GM23248 (cell line): ENCODE measurements at regions not wholly inside any gene's neighbourhood (a gene's known extent, or its start where the extent isn't known, plus 50 kb on each side); places are given as distances from the start of the nearest gene placed in this dataset.

Experiments
- DNase-seq: peaks from one replicate; pipeline ENCODE4 v3.0.0-alpha.2; 2015
- H2AFZ ChIP-seq: fragments of 200-600 bp; sonication (generic); 2 replicates; pipeline ENCODE4 v1.6.1; 2016; ENCODE audit warnings: antibody characterized with exemption
- H3F3A ChIP-seq: fragments of 200-600 bp; sonication (generic); 2 replicates; pipeline ENCODE4 v1.6.1; 2016; ENCODE audit warnings: mild to moderate bottlenecking, antibody characterized with exemption, mixed run types; ENCODE audit not compliant: insufficient read depth
- H3K27ac ChIP-seq: fragments of 200-600 bp; sonication (generic); 2 replicates; pipeline ENCODE4 v1.5.1; 2016; ENCODE audit warnings: mild to moderate bottlenecking
- H3K27me3 ChIP-seq: fragments of 200-600 bp; sonication (generic); replicated peaks from 2 replicates; pipeline ENCODE4 v1.6.1; 2016; ENCODE audit warnings: mild to moderate bottlenecking; ENCODE audit not compliant: insufficient read depth
- H3K36me3 ChIP-seq: fragments of 200-600 bp; sonication (generic); 2 replicates; pipeline ENCODE4 v1.6.1; 2016; ENCODE audit warnings: low read depth, mild to moderate bottlenecking
- H3K4me1 ChIP-seq: fragments of 200-600 bp; sonication (generic); 2 replicates; pipeline ENCODE4 v1.6.1; 2016; ENCODE audit warnings: mild to moderate bottlenecking; ENCODE audit not compliant: insufficient read depth
- H3K4me2 ChIP-seq: fragments of 200-600 bp; sonication (generic); one replicate; pipeline ENCODE4 v1.6.1; 2016; ENCODE audit warnings: mild to moderate bottlenecking; ENCODE audit not compliant: unreplicated experiment
- H3K4me3 ChIP-seq: fragments of 200-600 bp; sonication (generic); 2 replicates; pipeline ENCODE4 v1.5.1; 2016; ENCODE audit warnings: mild to moderate bottlenecking
- H3K79me2 ChIP-seq: fragments of 200-600 bp; sonication (generic); 2 replicates; pipeline ENCODE4 v1.6.1; 2016; ENCODE audit warnings: mild to moderate bottlenecking; ENCODE audit not compliant: insufficient read depth
- H3K9ac ChIP-seq: fragments of 200-600 bp; sonication (generic); 2 replicates; pipeline ENCODE4 v1.6.1; 2016; ENCODE audit warnings: mild to moderate bottlenecking
- H3K9me2 ChIP-seq: fragments of 200-600 bp; sonication (generic); 2 replicates; pipeline ENCODE4 v1.6.1; 2016; ENCODE audit warnings: mixed run types, mild to moderate bottlenecking, moderate library complexity; ENCODE audit not compliant: insufficient read depth
- H3K9me3 ChIP-seq: fragments of 200-600 bp; sonication (generic); one replicate; pipeline ENCODE4 v1.6.1; 2017; ENCODE audit warnings: low read depth
- H4K20me1 ChIP-seq: fragments of 200-600 bp; sonication (generic); 2 replicates; pipeline ENCODE4 v1.6.0; 2016; ENCODE audit not compliant: insufficient read depth
- EZH2 ChIP-seq: fragments of 200-600 bp; sonication (generic); IDR thresholded peaks from 2 replicates; pipeline ENCODE4 v1.6.1; 2018; ENCODE audit warnings: antibody characterized with exemption, mild to moderate bottlenecking; ENCODE audit not compliant: insufficient read depth, poor library complexity, severe bottlenecking
- EZH2phosphoT487 ChIP-seq: fragments of 200-600 bp; sonication (generic); IDR thresholded peaks from 2 replicates; pipeline ENCODE4 v1.6.1; 2018; ENCODE audit warnings: antibody characterized with exemption, moderate library complexity, mild to moderate bottlenecking, low read depth; ENCODE audit not compliant: insufficient read depth
- WGBS, 2 experiments: methylation state at CpG; one replicate each; pipeline ENCODE4 v1.1.6; 2015 to 2017; ENCODE audit warnings: low lambda C conversion rate in 2 of 2, low coverage in 1 of 2; ENCODE audit errors: missing lambda C conversion rate in 2 of 2; 5-methylcytosine and 5-hydroxymethylcytosine counted together
- in situ Hi-C: fragments of 300-500 bp; cut with MboI; formaldehyde crosslinking; loops from 2 replicates; pipeline ENCODE4 v1.15.0; 2020

DNA sequence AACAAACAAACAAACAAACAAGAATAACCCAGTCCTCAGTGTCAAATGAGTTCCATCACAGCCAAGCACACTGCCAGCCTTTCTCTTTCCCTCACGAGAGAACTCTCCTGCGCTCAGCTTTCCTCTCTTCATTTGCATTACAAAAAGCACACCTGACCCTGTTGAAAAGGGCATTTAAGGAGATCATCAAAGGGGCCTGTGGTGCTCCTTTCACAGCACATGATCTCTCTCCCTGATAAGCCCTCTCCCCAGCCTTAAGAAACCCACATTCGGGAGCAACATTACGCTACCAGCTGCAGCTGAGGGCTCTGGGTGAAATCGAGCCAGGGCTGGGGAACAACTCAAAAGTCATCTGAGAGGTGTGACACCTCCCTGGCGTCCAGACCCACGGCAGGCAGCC is 165.6 kb upstream of the TMCC3 start:
- TF ChIP-seq EZH2phosphoT487 (no peak), EZH2 (no peak)
- DNase-seq, result no peak
- Histone ChIP-seq H3K4me3 (no peak overlapping the region), H3K36me3 (no peaks in the 10 kb centered on the region), H3K79me2 (no peaks in the 10 kb centered on the region), H2AFZ (no peak overlapping the region), H3K9me3 (peaks cover 4% of the 10 kb centered on the region), H3K4me2 (no peak overlapping the region), H3K27me3 (no peaks in the 10 kb centered on the region), H3K9ac (no peak overlapping the region), H3K9me2 (no peaks in the 10 kb centered on the region), H3K4me1 (no peaks in the 10 kb centered on the region), H3K27ac (no peak overlapping the region), H4K20me1 (no peaks in the 10 kb centered on the region), H3F3A (0 out of 2 replicates have a peak, but pooled peaks cover 9% of the 10 kb centered on the region)
- 36 to 39% methylated on average over 7 of the region's 7 CpGs for WGBS, 2 experiments
- in situ Hi-C loops, result no loop called here

DNA sequence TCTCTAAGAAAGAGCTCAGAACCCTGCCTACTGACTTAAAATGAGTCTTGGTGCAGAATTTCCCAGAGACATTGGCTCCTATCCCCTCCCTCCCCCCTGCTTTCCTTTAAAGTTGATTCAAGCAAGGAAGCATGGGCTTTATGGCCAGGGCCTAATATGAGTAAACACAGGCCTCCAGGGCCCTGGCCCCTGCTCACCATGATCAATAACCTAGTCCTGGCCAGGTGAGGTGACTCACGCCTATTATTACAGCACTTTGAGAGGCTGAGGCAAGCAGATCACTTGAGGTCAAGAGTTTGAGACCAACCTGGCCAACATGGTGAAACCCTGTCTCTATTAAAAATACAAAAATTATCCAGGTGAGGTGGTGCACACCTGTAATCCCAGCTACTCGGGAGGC is 165.1 kb upstream of the TMCC3 start:
- H3K4me2 ChIP-seq, result no peak overlapping the region
- no peak overlapping the region for H3K4me3 ChIP-seq
- H2AFZ ChIP-seq, result no peak overlapping the region
- H3K27ac ChIP-seq, result no peak overlapping the region
- no peaks in the 10 kb centered on the region for H4K20me1 ChIP-seq
- 0 out of 2 replicates have a peak, but pooled peaks cover 9% of the 10 kb centered on the region for H3F3A ChIP-seq
- H3K9ac ChIP-seq, result no peak overlapping the region
- H3K27me3 ChIP-seq, result no peaks in the 10 kb centered on the region
- no peaks in the 10 kb centered on the region for H3K79me2 ChIP-seq
- H3K9me2 ChIP-seq, result no peaks in the 10 kb centered on the region
- H3K9me3 ChIP-seq, result peaks cover 4% of the 10 kb centered on the region
- TF ChIP-seq EZH2, result no peak
- no peak for TF ChIP-seq EZH2phosphoT487
- DNase-seq, result no peak
- in situ Hi-C loops, result no loop called here
- 48 to 53% methylated on average over 2 of the region's 2 CpGs for WGBS, 2 experiments
- H3K36me3 ChIP-seq, result no peaks in the 10 kb centered on the region
- H3K4me1 ChIP-seq, result no peaks in the 10 kb centered on the region

DNA sequence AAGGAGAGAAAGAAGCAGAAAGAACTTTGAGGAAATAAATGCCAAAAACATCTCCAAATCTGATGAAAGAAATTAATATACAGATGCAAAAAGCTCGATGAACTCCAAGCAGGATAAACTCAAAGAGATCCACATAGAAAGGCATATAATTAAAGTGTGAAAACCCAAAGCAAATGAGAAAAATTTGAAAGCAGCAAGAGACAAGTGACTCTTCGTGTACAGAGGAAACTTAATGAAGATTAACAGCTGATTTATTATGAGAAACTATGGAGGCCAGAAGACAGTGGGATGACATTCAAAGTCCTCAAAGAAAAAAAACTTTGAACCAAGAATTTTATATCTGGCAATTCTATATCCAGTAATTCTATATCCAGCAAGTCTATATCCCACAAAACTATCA is 163.0 kb upstream of the TMCC3 start:
- H2AFZ ChIP-seq, result no peak overlapping the region
- WGBS, 2 experiments, result 19 to 36% methylated on average over 2 of the region's 2 CpGs
- in situ Hi-C loops, result no loop called here
- H3K9ac ChIP-seq, result no peak overlapping the region
- peak; percentile 29 for DNase-seq
- TF ChIP-seq EZH2 (no peak), EZH2phosphoT487 (no peak)
- no peaks in the 10 kb centered on the region for H3K4me1 ChIP-seq
- no peaks in the 10 kb centered on the region for H3K9me2 ChIP-seq
- no peak overlapping the region for H3K27ac ChIP-seq
- H3K4me2 ChIP-seq, result no peak overlapping the region
- H3F3A ChIP-seq, result 0 out of 2 replicates have a peak, but pooled peaks cover 9% of the 10 kb centered on the region
- no peaks in the 10 kb centered on the region for H4K20me1 ChIP-seq
- H3K79me2 ChIP-seq, result no peaks in the 10 kb centered on the region
- peaks cover 4% of the 10 kb centered on the region for H3K9me3 ChIP-seq
- H3K4me3 ChIP-seq, result no peak overlapping the region
- no peaks in the 10 kb centered on the region for H3K36me3 ChIP-seq
- no peaks in the 10 kb centered on the region for H3K27me3 ChIP-seq

DNA sequence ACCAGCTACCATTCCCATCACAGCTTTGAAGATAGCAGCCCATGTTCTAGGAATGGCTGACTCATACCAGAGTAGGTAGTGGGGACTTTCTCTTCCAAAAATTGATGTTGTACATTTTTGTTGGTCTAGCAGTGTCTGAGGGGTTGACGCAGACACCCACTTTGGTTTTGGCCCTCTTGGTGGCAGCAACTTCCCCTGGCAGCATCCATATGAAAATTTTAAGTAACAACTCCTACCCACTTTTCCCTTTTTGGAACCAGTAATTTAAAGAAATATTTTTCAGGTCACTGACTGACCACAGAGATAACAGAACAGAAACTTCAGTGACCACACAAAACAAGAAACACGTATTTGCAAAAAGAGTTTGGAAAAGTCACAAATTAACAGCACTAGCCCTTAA is 162.0 kb upstream of the TMCC3 start:
- H3K9me2 ChIP-seq, result no peaks in the 10 kb centered on the region
- in situ Hi-C loops, result no loop called here
- H3K4me2 ChIP-seq, result no peak overlapping the region
- TF ChIP-seq EZH2phosphoT487 (no peak), EZH2 (no peak)
- H3K9me3 ChIP-seq, result peaks cover 4% of the 10 kb centered on the region
- no peak for DNase-seq
- 44 to 50% methylated on average over 2 of the region's 2 CpGs for WGBS, 2 experiments
- no peak overlapping the region for H3K4me3 ChIP-seq
- no peaks in the 10 kb centered on the region for H3K4me1 ChIP-seq
- no peaks in the 10 kb centered on the region for H3K36me3 ChIP-seq
- no peaks in the 10 kb centered on the region for H3K79me2 ChIP-seq
- no peak overlapping the region for H2AFZ ChIP-seq
- H4K20me1 ChIP-seq, result no peaks in the 10 kb centered on the region
- H3K27ac ChIP-seq, result no peak overlapping the region
- H3K9ac ChIP-seq, result no peak overlapping the region
- H3F3A ChIP-seq, result 0 out of 2 replicates have a peak, but pooled peaks cover 9% of the 10 kb centered on the region
- H3K27me3 ChIP-seq, result no peaks in the 10 kb centered on the region

DNA sequence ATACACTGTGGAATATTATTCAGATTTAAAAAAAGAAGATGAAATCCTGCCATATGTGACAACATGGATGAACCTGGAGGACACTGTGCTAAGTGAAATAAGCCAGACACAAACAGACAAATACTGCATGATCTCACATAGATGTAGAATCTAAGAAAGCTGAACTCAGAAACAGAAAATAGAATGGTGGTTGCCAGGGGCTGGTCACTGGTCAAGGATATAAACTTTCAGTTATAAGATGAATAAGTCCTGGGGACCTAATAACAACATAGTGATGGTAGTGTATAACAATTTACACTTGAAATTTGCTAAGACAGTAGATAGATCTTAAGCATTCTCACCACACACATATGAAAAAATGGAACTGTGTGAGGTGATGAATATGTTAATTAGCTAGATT is 161.3 kb upstream of the TMCC3 start:
- Histone ChIP-seq H3K9ac (no peak overlapping the region), H3K27me3 (no peaks in the 10 kb centered on the region), H3K36me3 (no peaks in the 10 kb centered on the region), H3K9me2 (no peaks in the 10 kb centered on the region), H3K4me3 (no peak overlapping the region), H3K4me1 (no peaks in the 10 kb centered on the region), H3F3A (0 out of 2 replicates have a peak, but pooled peaks cover 9% of the 10 kb centered on the region), H3K27ac (no peak overlapping the region), H4K20me1 (no peaks in the 10 kb centered on the region), H3K4me2 (no peak overlapping the region), H3K9me3 (peaks cover 4% of the 10 kb centered on the region), H3K79me2 (no peaks in the 10 kb centered on the region), H2AFZ (no peak overlapping the region)
- no peak for TF ChIP-seq EZH2phosphoT487
- no peak for TF ChIP-seq EZH2
- in situ Hi-C loops, result no loop called here
- DNase-seq, result no peak
